ENCODE measurements at regions not wholly inside any gene's neighbourhood (a gene's known extent, or its start where the extent isn't known, plus 50 kb on each side); places are given as distances from the start of the nearest gene placed in this dataset.

GRCh38 chr13:86201477-86201876, 402.3 kb upstream of the SLITRK6 start:
- no peak for DNase-seq

GRCh38 chr13:86193281-86193680, 394.1 kb upstream of the SLITRK6 start:
- DNase-seq, result no peak

GRCh38 chr13:86188170-86188569, 389.0 kb upstream of the SLITRK6 start:
- DNase-seq, result no peak

GRCh38 chr13:86185636-86186035, 386.4 kb upstream of the SLITRK6 start:
- DNase-seq, result no peak

- no peak for DNase-seq
Observed at GRCh38 chr13:86185107-86185506, 385.9 kb upstream of the SLITRK6 start.

- DNase-seq, result no peak
Observed at GRCh38 chr13:86174622-86175021, 375.4 kb upstream of the SLITRK6 start.

GRCh38 chr13:86172961-86173360, 373.7 kb upstream of the SLITRK6 start:
- DNase-seq, result no peak

GRCh38 chr13:86161257-86161656, 362.0 kb upstream of the SLITRK6 start:
- DNase-seq, result no peak

GRCh38 chr13:86155756-86156155, 356.5 kb upstream of the SLITRK6 start:
- DNase-seq, result no peak

GRCh38 chr13:86142080-86142479, 342.9 kb upstream of the SLITRK6 start:
- DNase-seq, result no peak

GRCh38 chr13:86135856-86136255, 336.6 kb upstream of the SLITRK6 start:
- DNase-seq, result no peak

- no peak for DNase-seq
Observed at GRCh38 chr13:86121881-86122280, 322.7 kb upstream of the SLITRK6 start.

- no peak for DNase-seq
Observed at GRCh38 chr13:86109107-86109506, 309.9 kb upstream of the SLITRK6 start.

- no peak for DNase-seq
Observed at GRCh38 chr13:86108334-86108733, 309.1 kb upstream of the SLITRK6 start.

GRCh38 chr13:86098511-86098910, 299.3 kb upstream of the SLITRK6 start:
- no peak for DNase-seq

GRCh38 chr13:86095351-86095750, 296.1 kb upstream of the SLITRK6 start:
- DNase-seq, result no peak

GRCh38 chr13:86090181-86090580, 291.0 kb upstream of the SLITRK6 start:
- no peak for DNase-seq

GRCh38 chr13:86087244-86087643, 288.0 kb upstream of the SLITRK6 start:
- DNase-seq, result peak; percentile 9

GRCh38 chr13:86085890-86086289, 286.7 kb upstream of the SLITRK6 start:
- DNase-seq, result no peak

GRCh38 chr13:86082121-86082520, 282.9 kb upstream of the SLITRK6 start:
- DNase-seq, result no peak

GRCh38 chr13:86080340-86080995, 281.2 kb upstream of the SLITRK6 start:
- DNase-seq, result no peak

GRCh38 chr13:86066611-86067365, 267.6 kb upstream of the SLITRK6 start:
- no peak for DNase-seq

- DNase-seq, result no peak
Observed at GRCh38 chr13:86052141-86052540, 252.9 kb upstream of the SLITRK6 start.
